ENCODE measurements at regions not wholly inside any gene's neighbourhood (a gene's known extent, or its start where the extent isn't known, plus 50 kb on each side); places are given as distances from the start of the nearest gene placed in this dataset.

- Histone ChIP-seq H3K4me1 (ENCODE audit: control insufficient read depth in 2 of 2, insufficient read depth in 2 of 2, low read length in 2 of 2) (no peaks in the 10 kb centered on the region), H3K36me3 (ENCODE audit: control insufficient read depth in 2 of 2, insufficient read depth in 2 of 2, low read length in 1 of 2) (no peaks in the 10 kb centered on the region), H3K4me3 (ENCODE audit: low read length in 2 of 2) (no peak overlapping the region), H3K27me3 (ENCODE audit: control insufficient read depth in 2 of 2, insufficient read depth in 1 of 2, low read length in 1 of 2) (no peaks in the 10 kb centered on the region), H3K9me3 (ENCODE audit: control insufficient read depth in 2 of 2, insufficient read depth in 1 of 2, low read length in 1 of 2) (no peaks in the 10 kb centered on the region), H3K27ac (ENCODE audit: low read depth in 1 of 2, low read length in 1 of 2) (no peak overlapping the region)
- whole genome bisulfite sequencing = 69% methylated on average over 7 of the region's 7 CpGs
- no peak for DNase-seq (ENCODE audit: low read depth in 6 of 9, low spot score in 9 of 9)
Observed at GRCh38 chr6:22883061-22883717, 313.8 kb downstream of the HDGFL1 start.

GRCh38 chr6:22884456-22884855 lies 315.1 kb downstream of the HDGFL1 start:
- Histone ChIP-seq H3K4me1 (ENCODE audit: control insufficient read depth in 2 of 2, insufficient read depth in 2 of 2, low read length in 2 of 2) (no peaks in the 10 kb centered on the region), H3K27me3 (ENCODE audit: control insufficient read depth in 2 of 2, insufficient read depth in 1 of 2, low read length in 1 of 2) (no peaks in the 10 kb centered on the region), H3K27ac (ENCODE audit: low read depth in 1 of 2, low read length in 1 of 2) (no peak overlapping the region), H3K36me3 (ENCODE audit: control insufficient read depth in 2 of 2, insufficient read depth in 2 of 2, low read length in 1 of 2) (no peaks in the 10 kb centered on the region), H3K9me3 (ENCODE audit: control insufficient read depth in 2 of 2, insufficient read depth in 1 of 2, low read length in 1 of 2) (no peaks in the 10 kb centered on the region), H3K4me3 (ENCODE audit: low read length in 2 of 2) (no peak overlapping the region)
- no peak for DNase-seq (ENCODE audit: low read depth in 6 of 9, low spot score in 9 of 9)
- WGBS = 43% methylated on average over 6 of the region's 6 CpGs

GRCh38 chr6:22886650-22887581 lies 317.6 kb downstream of the HDGFL1 start:
- no peak for DNase-seq (ENCODE audit: low read depth in 6 of 9, low spot score in 9 of 9)
- Histone ChIP-seq H3K4me3 (ENCODE audit: low read length in 2 of 2) (no peak overlapping the region), H3K4me1 (ENCODE audit: control insufficient read depth in 2 of 2, insufficient read depth in 2 of 2, low read length in 2 of 2) (no peaks in the 10 kb centered on the region), H3K27ac (ENCODE audit: low read depth in 1 of 2, low read length in 1 of 2) (no peak overlapping the region), H3K36me3 (ENCODE audit: control insufficient read depth in 2 of 2, insufficient read depth in 2 of 2, low read length in 1 of 2) (no peaks in the 10 kb centered on the region), H3K9me3 (ENCODE audit: control insufficient read depth in 2 of 2, insufficient read depth in 1 of 2, low read length in 1 of 2) (no peaks in the 10 kb centered on the region), H3K27me3 (ENCODE audit: control insufficient read depth in 2 of 2, insufficient read depth in 1 of 2, low read length in 1 of 2) (no peaks in the 10 kb centered on the region)
- WGBS = 91% methylated on average over 10 of the region's 10 CpGs

- Histone ChIP-seq H3K36me3 (ENCODE audit: control insufficient read depth in 2 of 2, insufficient read depth in 2 of 2, low read length in 1 of 2) (no peaks in the 10 kb centered on the region), H3K27me3 (ENCODE audit: control insufficient read depth in 2 of 2, insufficient read depth in 1 of 2, low read length in 1 of 2) (no peaks in the 10 kb centered on the region), H3K9me3 (ENCODE audit: control insufficient read depth in 2 of 2, insufficient read depth in 1 of 2, low read length in 1 of 2) (no peaks in the 10 kb centered on the region), H3K27ac (ENCODE audit: low read depth in 1 of 2, low read length in 1 of 2) (no peak overlapping the region), H3K4me1 (ENCODE audit: control insufficient read depth in 2 of 2, insufficient read depth in 2 of 2, low read length in 2 of 2) (no peaks in the 10 kb centered on the region), H3K4me3 (ENCODE audit: low read length in 2 of 2) (no peak overlapping the region)
- DNase-seq (ENCODE audit: low read depth in 6 of 9, low spot score in 9 of 9) = no peak
- 90% methylated on average over 3 of the region's 3 CpGs for WGBS
Observed at GRCh38 chr6:22888163-22888752, 318.9 kb downstream of the HDGFL1 start.

- WGBS = 99% methylated on average over 4 of the region's 4 CpGs
- no peaks in the 10 kb centered on the region for H3K36me3 ChIP-seq (ENCODE audit: control insufficient read depth in 2 of 2, insufficient read depth in 2 of 2, low read length in 1 of 2)
- H3K27ac ChIP-seq (ENCODE audit: low read depth in 1 of 2, low read length in 1 of 2) = no peak overlapping the region
Observed at GRCh38 chr6:22891934-22892333, 322.6 kb downstream of the HDGFL1 start.

GRCh38 chr6:22892452-22892851 lies 323.1 kb downstream of the HDGFL1 start:
- no peaks in the 10 kb centered on the region for H3K9me3 ChIP-seq (ENCODE audit: control insufficient read depth in 2 of 2, insufficient read depth in 1 of 2, low read length in 1 of 2)
- H3K27me3 ChIP-seq (ENCODE audit: control insufficient read depth in 2 of 2, insufficient read depth in 1 of 2, low read length in 1 of 2) = no peaks in the 10 kb centered on the region
- no peak overlapping the region for H3K4me3 ChIP-seq (ENCODE audit: low read length in 2 of 2)
- no peak for DNase-seq (ENCODE audit: low read depth in 6 of 9, low spot score in 9 of 9)
- no peaks in the 10 kb centered on the region for H3K4me1 ChIP-seq (ENCODE audit: control insufficient read depth in 2 of 2, insufficient read depth in 2 of 2, low read length in 2 of 2)
- no peaks in the 10 kb centered on the region for H3K36me3 ChIP-seq (ENCODE audit: control insufficient read depth in 2 of 2, insufficient read depth in 2 of 2, low read length in 1 of 2)
- no peak overlapping the region for H3K27ac ChIP-seq (ENCODE audit: low read depth in 1 of 2, low read length in 1 of 2)
- WGBS = 63% methylated on average over 2 of the region's 2 CpGs

More at GRCh38 chr6:22891934-22892333, 322.6 kb downstream of the HDGFL1 start:
- Histone ChIP-seq H3K4me3 (ENCODE audit: low read length in 2 of 2) (no peak overlapping the region), H3K27me3 (ENCODE audit: control insufficient read depth in 2 of 2, insufficient read depth in 1 of 2, low read length in 1 of 2) (no peaks in the 10 kb centered on the region), H3K9me3 (ENCODE audit: control insufficient read depth in 2 of 2, insufficient read depth in 1 of 2, low read length in 1 of 2) (no peaks in the 10 kb centered on the region), H3K4me1 (ENCODE audit: control insufficient read depth in 2 of 2, insufficient read depth in 2 of 2, low read length in 2 of 2) (no peaks in the 10 kb centered on the region)
- DNase-seq (ENCODE audit: low read depth in 6 of 9, low spot score in 9 of 9) = no peak

- DNase-seq (ENCODE audit: low read depth in 6 of 9, low spot score in 9 of 9) = no peak
- no peaks in the 10 kb centered on the region for H3K4me1 ChIP-seq (ENCODE audit: control insufficient read depth in 2 of 2, insufficient read depth in 2 of 2, low read length in 2 of 2)
- no peak overlapping the region for H3K27ac ChIP-seq (ENCODE audit: low read depth in 1 of 2, low read length in 1 of 2)
- no peaks in the 10 kb centered on the region for H3K9me3 ChIP-seq (ENCODE audit: control insufficient read depth in 2 of 2, insufficient read depth in 1 of 2, low read length in 1 of 2)
- H3K4me3 ChIP-seq (ENCODE audit: low read length in 2 of 2) = no peak overlapping the region
- H3K36me3 ChIP-seq (ENCODE audit: control insufficient read depth in 2 of 2, insufficient read depth in 2 of 2, low read length in 1 of 2) = no peaks in the 10 kb centered on the region
- WGBS = 95% methylated on average over 3 of the region's 3 CpGs
- H3K27me3 ChIP-seq (ENCODE audit: control insufficient read depth in 2 of 2, insufficient read depth in 1 of 2, low read length in 1 of 2) = no peaks in the 10 kb centered on the region
Observed at GRCh38 chr6:22896696-22897095, 327.3 kb downstream of the HDGFL1 start.

GRCh38 chr6:22899426-22899825 lies 330.1 kb downstream of the HDGFL1 start:
- Histone ChIP-seq H3K27me3 (ENCODE audit: control insufficient read depth in 2 of 2, insufficient read depth in 1 of 2, low read length in 1 of 2) (no peaks in the 10 kb centered on the region), H3K27ac (ENCODE audit: low read depth in 1 of 2, low read length in 1 of 2) (no peak overlapping the region)
- 95% methylated on average over 1 of the region's 1 CpG for WGBS

GRCh38 chr6:22903826-22904225 lies 334.5 kb downstream of the HDGFL1 start:
- Histone ChIP-seq H3K9me3 (ENCODE audit: control insufficient read depth in 2 of 2, insufficient read depth in 1 of 2, low read length in 1 of 2) (no peaks in the 10 kb centered on the region), H3K27ac (ENCODE audit: low read depth in 1 of 2, low read length in 1 of 2) (no peak overlapping the region), H3K4me3 (ENCODE audit: low read length in 2 of 2) (no peak overlapping the region), H3K36me3 (ENCODE audit: control insufficient read depth in 2 of 2, insufficient read depth in 2 of 2, low read length in 1 of 2) (no peaks in the 10 kb centered on the region), H3K4me1 (ENCODE audit: control insufficient read depth in 2 of 2, insufficient read depth in 2 of 2, low read length in 2 of 2) (no peaks in the 10 kb centered on the region), H3K27me3 (ENCODE audit: control insufficient read depth in 2 of 2, insufficient read depth in 1 of 2, low read length in 1 of 2) (no peaks in the 10 kb centered on the region)
- WGBS = 98% methylated on average over 3 of the region's 3 CpGs
- no peak for DNase-seq (ENCODE audit: low read depth in 6 of 9, low spot score in 9 of 9)

More at GRCh38 chr6:22899426-22899825, 330.1 kb downstream of the HDGFL1 start:
- no peak for DNase-seq (ENCODE audit: low read depth in 6 of 9, low spot score in 9 of 9)
- H3K4me3 ChIP-seq (ENCODE audit: low read length in 2 of 2) = no peak overlapping the region
- H3K9me3 ChIP-seq (ENCODE audit: control insufficient read depth in 2 of 2, insufficient read depth in 1 of 2, low read length in 1 of 2) = no peaks in the 10 kb centered on the region
- H3K4me1 ChIP-seq (ENCODE audit: control insufficient read depth in 2 of 2, insufficient read depth in 2 of 2, low read length in 2 of 2) = no peaks in the 10 kb centered on the region
- no peaks in the 10 kb centered on the region for H3K36me3 ChIP-seq (ENCODE audit: control insufficient read depth in 2 of 2, insufficient read depth in 2 of 2, low read length in 1 of 2)
